ENCODE measurements at regions not wholly inside any gene's neighbourhood (a gene's known extent, or its start where the extent isn't known, plus 50 kb on each side); places are given as distances from the start of the nearest gene placed in this dataset.

DNA sequence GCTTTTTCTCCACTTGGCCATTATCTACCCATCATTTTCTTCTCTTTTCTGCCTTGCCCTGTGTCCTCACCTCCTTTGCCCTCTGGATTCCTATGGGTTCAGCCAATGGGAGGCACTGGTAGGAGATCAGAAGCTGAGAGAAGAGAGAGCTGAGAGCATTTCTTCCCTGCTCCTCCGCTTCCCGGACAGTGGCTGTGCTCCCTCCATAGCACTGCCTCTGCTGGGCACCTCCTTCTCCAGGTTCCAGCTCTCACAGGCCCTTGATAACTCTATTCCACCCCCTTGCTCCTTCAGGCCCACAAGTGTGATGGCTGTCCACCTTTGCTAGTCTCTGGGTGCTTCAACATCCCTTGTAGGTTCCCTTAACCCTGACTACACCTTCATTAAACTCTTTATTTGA lies 79.6 kb downstream of the LSM5 start:
- Histone ChIP-seq H3K4me3 (no peak overlapping the region), H3K36me3 (no peaks in the 10 kb centered on the region), H3K27ac (no peak overlapping the region), H3K27me3 (no peaks in the 10 kb centered on the region), H3K4me1 (no peaks in the 10 kb centered on the region), H3K9me3 (no peaks in the 10 kb centered on the region)
- TF ChIP-seq CTCF (IDR thresholded peaks at IDR 0.05) = no peak
- intact Hi-C loops (cut with DNase I) = no loop called here
- DNase-seq (ENCODE audit: low spot score in 2 of 2) = no peak

DNA sequence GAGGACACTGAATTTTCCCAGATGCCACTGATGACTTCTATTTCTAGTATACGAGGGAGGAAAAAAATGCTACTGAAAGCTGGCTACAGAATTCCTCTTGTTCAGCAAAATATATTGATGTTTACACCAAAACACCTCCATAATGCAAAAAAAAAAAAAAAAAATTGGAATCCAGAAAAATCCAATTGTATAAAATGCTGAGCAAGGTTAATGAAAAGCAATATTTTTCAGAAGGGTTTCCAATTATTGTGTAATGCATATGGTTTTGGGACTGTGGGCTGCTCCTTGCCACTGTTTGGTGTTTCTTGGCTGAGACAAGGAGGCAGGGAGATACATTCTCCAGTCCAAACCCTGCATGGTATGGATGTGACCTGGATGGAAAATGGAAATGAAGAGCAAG lies 83.8 kb downstream of the LSM5 start:
- H3K4me3 ChIP-seq = no peak overlapping the region
- intact Hi-C loops (cut with DNase I) = no loop called here
- TF ChIP-seq CTCF (IDR thresholded peaks at IDR 0.05) = no peak

GRCh38 chr7:32403463-32404229 lies 86.5 kb downstream of the LSM5 start:
- no peaks in the 10 kb centered on the region for H3K27me3 ChIP-seq
- no peak for TF ChIP-seq CTCF (IDR thresholded peaks at IDR 0.05)
- no peaks in the 10 kb centered on the region for H3K9me3 ChIP-seq
- no peak overlapping the region for H3K27ac ChIP-seq
- H3K4me1 ChIP-seq = no peaks in the 10 kb centered on the region
- no peak for DNase-seq (ENCODE audit: low spot score in 2 of 2)
- no peak overlapping the region for H3K4me3 ChIP-seq
- intact Hi-C loops (cut with DNase I) = no loop called here
- no peaks in the 10 kb centered on the region for H3K36me3 ChIP-seq

More for the DNA sequence above, 83.8 kb downstream of the LSM5 start:
- Histone ChIP-seq H3K27me3 (no peaks in the 10 kb centered on the region), H3K27ac (no peak overlapping the region), H3K4me1 (no peaks in the 10 kb centered on the region), H3K9me3 (no peaks in the 10 kb centered on the region), H3K36me3 (no peaks in the 10 kb centered on the region)
- DNase-seq (ENCODE audit: low spot score in 2 of 2) = no peak

DNA sequence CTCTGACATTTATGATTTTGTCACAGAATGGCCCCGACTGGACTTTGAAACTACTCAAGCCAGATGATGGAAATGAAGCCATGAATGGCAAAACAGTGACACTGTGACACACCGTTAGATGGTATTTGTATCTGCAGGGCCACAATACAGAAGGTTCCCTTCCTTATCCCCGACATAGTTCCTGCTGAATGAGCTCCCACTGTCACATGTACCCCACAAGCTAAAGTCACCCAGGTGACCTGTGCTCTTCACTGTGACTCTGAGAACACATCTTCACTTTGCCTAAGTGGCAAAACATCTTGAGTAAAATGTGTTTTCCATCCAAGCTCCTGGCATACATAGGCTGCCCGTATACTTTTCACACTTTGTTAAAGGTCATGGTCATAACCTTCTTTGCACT lies 89.5 kb downstream of the LSM5 start:
- Histone ChIP-seq H3K36me3 (no peaks in the 10 kb centered on the region), H3K27me3 (no peaks in the 10 kb centered on the region), H3K9me3 (no peaks in the 10 kb centered on the region), H3K27ac (no peak overlapping the region), H3K4me3 (no peak overlapping the region), H3K4me1 (no peaks in the 10 kb centered on the region)
- TF ChIP-seq CTCF (IDR thresholded peaks at IDR 0.05) = no peak
- DNase-seq (ENCODE audit: low spot score in 2 of 2) = no peak
- intact Hi-C loops (cut with DNase I) = no loop called here

DNA sequence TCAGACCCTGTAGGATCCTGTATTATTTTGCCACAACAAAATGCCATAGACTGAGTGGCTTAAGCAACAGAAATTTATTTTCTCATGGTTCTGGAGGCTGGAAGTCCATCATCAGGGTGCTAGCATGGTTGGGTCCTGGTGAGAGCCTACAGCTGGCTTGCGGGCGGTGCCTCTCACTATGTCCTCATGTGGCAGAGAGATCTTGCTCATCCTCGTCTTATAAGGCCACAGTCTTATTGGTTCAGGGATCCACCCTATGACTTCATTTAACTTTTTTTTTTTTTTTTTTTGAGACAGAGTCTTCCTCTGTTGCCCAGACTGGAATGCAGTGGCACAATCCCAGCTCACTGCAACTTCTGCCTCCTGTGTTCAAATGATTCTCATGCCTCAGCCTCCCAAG lies 90.9 kb downstream of the LSM5 start:
- H3K4me1 ChIP-seq = no peaks in the 10 kb centered on the region
- no peaks in the 10 kb centered on the region for H3K9me3 ChIP-seq
- DNase-seq (ENCODE audit: low spot score in 2 of 2) = no peak
- no peak overlapping the region for H3K27ac ChIP-seq
- no peaks in the 10 kb centered on the region for H3K27me3 ChIP-seq
- no peak for TF ChIP-seq CTCF (IDR thresholded peaks at IDR 0.05)
- no peaks in the 10 kb centered on the region for H3K36me3 ChIP-seq
- H3K4me3 ChIP-seq = no peak overlapping the region
- intact Hi-C loops (cut with DNase I) = no loop called here

DNA sequence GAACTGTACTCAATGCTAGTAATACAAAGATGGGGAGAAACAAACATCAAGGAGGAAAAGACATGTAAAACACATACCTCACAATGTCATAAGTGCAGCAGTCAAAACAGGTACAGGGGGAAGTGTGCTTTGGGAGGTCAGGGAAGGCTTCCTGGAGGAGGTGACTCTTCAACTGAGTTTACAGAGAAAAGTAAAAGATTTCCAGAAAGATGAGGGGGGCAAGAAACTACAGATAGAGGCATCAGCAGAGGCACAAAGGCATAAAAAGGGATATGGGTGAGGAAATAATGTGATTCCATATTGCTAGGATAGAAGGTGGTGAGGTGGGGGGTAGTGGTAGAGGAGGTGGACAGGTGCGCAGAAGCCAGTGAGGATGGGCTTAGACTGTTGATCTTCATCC lies 95.0 kb downstream of the LSM5 start:
- H3K36me3 ChIP-seq = no peaks in the 10 kb centered on the region
- no peaks in the 10 kb centered on the region for H3K27me3 ChIP-seq
- DNase-seq (ENCODE audit: low spot score in 2 of 2) = no peak
- H3K4me3 ChIP-seq = no peak overlapping the region
- H3K9me3 ChIP-seq = no peaks in the 10 kb centered on the region
- H3K4me1 ChIP-seq = no peaks in the 10 kb centered on the region
- TF ChIP-seq CTCF (IDR thresholded peaks at IDR 0.05) = no peak
- intact Hi-C loops (cut with DNase I) = no loop called here
- no peak overlapping the region for H3K27ac ChIP-seq
